PC-3 (cell line): ENCODE measurements at regions not wholly inside any gene's neighbourhood (a gene's known extent, or its start where the extent isn't known, plus 50 kb on each side); places are given as distances from the start of the nearest gene placed in this dataset.

Source experiments
- ATAC-seq: fragments of 200-7000 bp; cut with Tn5 transposase; 2 replicates; pipeline ENCODE4 v1.9.1; 2020; ENCODE audit warnings: mild to moderate bottlenecking, moderate library complexity
- BruUV-seq: library from RNA; stranded (reverse); fragments of 400-500 nt; replicated peaks from 2 replicates; lab custom pipeline; 2021; lab: Mats Ljungman, UMichigan
- CTCF ChIA-PET: fragments of 300-600 bp; sonication (Branson Sonifier 250); formaldehyde crosslinking; loops from one replicate; lab custom pipeline; 2022; ENCODE audit warnings: antibody characterized with exemption; lab: Charles Lee
- POLR2A ChIA-PET: fragments of 300-600 bp; sonication (Branson Sonifier 250); formaldehyde crosslinking; loops from one replicate; lab custom pipeline; 2022; ENCODE audit warnings: antibody characterized with exemption; ENCODE audit not compliant: unreplicated experiment; lab: Charles Lee
- DNase-seq: peaks from one replicate; pipeline ENCODE4 v3.0.0-alpha.2; 2015
- H2AFZ ChIP-seq: fragments of 300-600 bp; sonication (generic); 2 replicates; pipeline ENCODE4 v1.6.0; 2016; ENCODE audit warnings: antibody characterized with exemption, low read length
- H3F3A ChIP-seq: fragments of 300-600 bp; sonication (generic); one replicate; pipeline ENCODE4 v1.6.0; 2017; ENCODE audit warnings: antibody characterized with exemption, low read length, control low read depth, mild to moderate bottlenecking; ENCODE audit not compliant: unreplicated experiment
- H3K27ac ChIP-seq: fragments of 300-600 bp; sonication (generic); 2 replicates; pipeline ENCODE4 v1.5.1; 2016; ENCODE audit warnings: mild to moderate bottlenecking, low read length
- H3K27me3 ChIP-seq: fragments of 300-600 bp; sonication (generic); 2 replicates; pipeline ENCODE4 v1.6.1; 2016; ENCODE audit warnings: low read length, mixed read lengths
- H3K36me3 ChIP-seq: fragments of 300-600 bp; sonication (generic); 2 replicates; pipeline ENCODE4 v1.6.1; 2016; ENCODE audit warnings: low read depth, mixed run types, low read length, mixed read lengths
- H3K4me1 ChIP-seq: fragments of 300-600 bp; sonication (generic); 2 replicates; pipeline ENCODE4 v1.5.1; 2016; ENCODE audit warnings: low read length; ENCODE audit not compliant: insufficient read depth
- H3K4me2 ChIP-seq: fragments of 300-600 bp; sonication (generic); 2 replicates; pipeline ENCODE4 v1.6.0; 2016; ENCODE audit warnings: low read length
- H3K4me3 ChIP-seq: fragments of 300-600 bp; sonication (generic); 2 replicates; pipeline ENCODE4 v1.5.1; 2016; ENCODE audit warnings: mild to moderate bottlenecking, low read length, mixed read lengths
- H3K79me2 ChIP-seq: fragments of 300-600 bp; sonication (generic); 2 replicates; pipeline ENCODE4 v1.6.1; 2017; ENCODE audit warnings: low read length, mixed read lengths
- H3K9ac ChIP-seq: fragments of 300-600 bp; sonication (generic); 2 replicates; pipeline ENCODE4 v1.6.0; 2016; ENCODE audit warnings: mild to moderate bottlenecking, low read length
- H3K9me2 ChIP-seq: fragments of 300-600 bp; sonication (generic); replicated peaks from 2 replicates; pipeline ENCODE4 v1.6.1; 2016; ENCODE audit warnings: mixed run types, low read length, mixed read lengths
- H3K9me3 ChIP-seq: fragments of 300-600 bp; sonication (generic); 2 replicates; pipeline ENCODE4 v1.6.1; 2016; ENCODE audit warnings: low read length, mixed read lengths
- H4K20me1 ChIP-seq: fragments of 300-600 bp; sonication (generic); 2 replicates; pipeline ENCODE4 v1.6.1; 2016; ENCODE audit warnings: low read length, mixed read lengths
- EZH2 ChIP-seq: fragments of 300-600 bp; sonication (generic); IDR thresholded peaks from one replicate; pipeline ENCODE4 v1.6.1; 2017; ENCODE audit warnings: antibody characterized with exemption, mild to moderate bottlenecking, low read length; ENCODE audit not compliant: unreplicated experiment
- EZH2phosphoT487 ChIP-seq: fragments of 300-600 bp; sonication (generic); IDR thresholded peaks from 2 replicates; pipeline ENCODE4 v1.6.1; 2018; ENCODE audit warnings: mild to moderate bottlenecking, antibody characterized with exemption, low read length, borderline replicate concordance
- intact Hi-C: fragments of 100-400 bp; cut with micrococcal nuclease; formaldehyde crosslinking; loops from 2 replicates; pipeline ENCODE4 v1.9.0; 2023
- TF ChIP-seq, protein P1 (sequence below): fragments of 300-600 bp; sonication (generic); conservative IDR thresholded peaks from 2 replicates; pipeline ENCODE4 v1.5.1; 2017; ENCODE audit warnings: antibody characterized with exemption, low read depth, mild to moderate bottlenecking, low read length

- no peak overlapping the region for H3K4me2 ChIP-seq
- no TSS peak for BruUV-seq
These were observed 516.1 kb downstream of the MIAT start for GRCh38 chr22:27173530-27173929.

GRCh38 chr22:27175021-27175838 is 517.8 kb downstream of the MIAT start:
- Histone ChIP-seq H3K79me2 (no peaks in the 10 kb centered on the region), H3K4me2 (no peak overlapping the region), H3K4me3 (no peak overlapping the region), H2AFZ (no peak overlapping the region), H3K4me1 (no peaks in the 10 kb centered on the region), H3K9me3 (no peaks in the 10 kb centered on the region), H3K9me2 (no peaks in the 10 kb centered on the region), H3F3A (no peaks in the 10 kb centered on the region), H3K27ac (no peak overlapping the region), H4K20me1 (no peaks in the 10 kb centered on the region), H3K36me3 (no peaks in the 10 kb centered on the region), H3K27me3 (peaks cover 41% of the 10 kb centered on the region), H3K9ac (no peak overlapping the region)
- no TSS peak for BruUV-seq
- ATAC-seq (no peak), DNase-seq (no peak)
- ChIA-PET POLR2A (no interaction called here), CTCF (no interaction called here)
- TF ChIP-seq, protein P1, sequence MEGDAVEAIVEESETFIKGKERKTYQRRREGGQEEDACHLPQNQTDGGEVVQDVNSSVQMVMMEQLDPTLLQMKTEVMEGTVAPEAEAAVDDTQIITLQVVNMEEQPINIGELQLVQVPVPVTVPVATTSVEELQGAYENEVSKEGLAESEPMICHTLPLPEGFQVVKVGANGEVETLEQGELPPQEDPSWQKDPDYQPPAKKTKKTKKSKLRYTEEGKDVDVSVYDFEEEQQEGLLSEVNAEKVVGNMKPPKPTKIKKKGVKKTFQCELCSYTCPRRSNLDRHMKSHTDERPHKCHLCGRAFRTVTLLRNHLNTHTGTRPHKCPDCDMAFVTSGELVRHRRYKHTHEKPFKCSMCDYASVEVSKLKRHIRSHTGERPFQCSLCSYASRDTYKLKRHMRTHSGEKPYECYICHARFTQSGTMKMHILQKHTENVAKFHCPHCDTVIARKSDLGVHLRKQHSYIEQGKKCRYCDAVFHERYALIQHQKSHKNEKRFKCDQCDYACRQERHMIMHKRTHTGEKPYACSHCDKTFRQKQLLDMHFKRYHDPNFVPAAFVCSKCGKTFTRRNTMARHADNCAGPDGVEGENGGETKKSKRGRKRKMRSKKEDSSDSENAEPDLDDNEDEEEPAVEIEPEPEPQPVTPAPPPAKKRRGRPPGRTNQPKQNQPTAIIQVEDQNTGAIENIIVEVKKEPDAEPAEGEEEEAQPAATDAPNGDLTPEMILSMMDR, result no peak
- no peak for TF ChIP-seq EZH2phosphoT487
- intact Hi-C loops, result no loop called here

More at GRCh38 chr22:27173530-27173929, 516.1 kb downstream of the MIAT start:
- ATAC-seq, result no peak
- no peaks in the 10 kb centered on the region for H3K36me3 ChIP-seq
- H3K27me3 ChIP-seq, result peaks cover 41% of the 10 kb centered on the region
- H2AFZ ChIP-seq, result no peak overlapping the region
- no peak overlapping the region for H3K27ac ChIP-seq
- no peak for DNase-seq
- intact Hi-C loops, result no loop called here
- H3K9me3 ChIP-seq, result no peaks in the 10 kb centered on the region
- no peaks in the 10 kb centered on the region for H3K4me1 ChIP-seq
- TF ChIP-seq, protein P1, result no peak
- no peak for TF ChIP-seq EZH2
- no peak for TF ChIP-seq EZH2phosphoT487
- H3K9me2 ChIP-seq, result no peaks in the 10 kb centered on the region
- H3K4me3 ChIP-seq, result no peak overlapping the region
- no peak overlapping the region for H3K9ac ChIP-seq
- H4K20me1 ChIP-seq, result no peaks in the 10 kb centered on the region
- POLR2A ChIA-PET, result no interaction called here
- H3K79me2 ChIP-seq, result no peaks in the 10 kb centered on the region
- no peaks in the 10 kb centered on the region for H3F3A ChIP-seq
- CTCF ChIA-PET, result no interaction called here

DNA sequence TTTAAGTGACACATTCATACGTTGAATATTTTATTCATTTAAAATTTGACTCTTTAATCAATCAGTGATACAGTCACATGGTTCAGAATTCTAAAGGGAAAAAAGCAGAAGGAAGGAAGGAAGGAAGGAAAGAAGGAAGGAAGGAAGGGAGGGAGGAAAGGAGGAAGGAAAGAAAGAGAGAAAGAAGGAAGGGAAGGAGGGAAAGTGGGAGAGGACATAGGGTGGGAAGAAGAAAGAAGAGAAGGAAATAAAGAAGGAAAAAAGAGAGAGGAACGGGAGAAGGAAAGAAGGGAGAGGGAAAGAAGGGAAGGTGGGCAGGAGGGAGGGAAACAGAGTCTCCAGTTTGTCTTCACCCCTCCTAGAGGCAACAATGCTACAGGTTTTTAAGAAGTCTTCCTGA is 518.6 kb downstream of the MIAT start:
- no peaks in the 10 kb centered on the region for H3K9me3 ChIP-seq
- TF ChIP-seq EZH2, result no peak
- no peak for TF ChIP-seq EZH2phosphoT487
- TF ChIP-seq, protein P1, result no peak
- CTCF ChIA-PET, result no interaction called here
- intact Hi-C loops, result no loop called here
- no TSS peak for BruUV-seq
- no peaks in the 10 kb centered on the region for H3K4me1 ChIP-seq
- DNase-seq (no peak), ATAC-seq (no peak)
- no peak overlapping the region for H3K4me2 ChIP-seq
- H3K4me3 ChIP-seq, result no peak overlapping the region
- H3K27ac ChIP-seq, result no peak overlapping the region
- POLR2A ChIA-PET, result no interaction called here
- no peak overlapping the region for H2AFZ ChIP-seq
- H3K79me2 ChIP-seq, result no peaks in the 10 kb centered on the region
- no peak overlapping the region for H3K9ac ChIP-seq
- H3F3A ChIP-seq, result no peaks in the 10 kb centered on the region
- H3K9me2 ChIP-seq, result no peaks in the 10 kb centered on the region
- H3K27me3 ChIP-seq, result peaks cover 41% of the 10 kb centered on the region
- no peaks in the 10 kb centered on the region for H4K20me1 ChIP-seq
- no peaks in the 10 kb centered on the region for H3K36me3 ChIP-seq
